Lower leg skin (tissue), 4 donors: ENCODE measurements at regions not wholly inside any gene's neighbourhood (a gene's known extent, or its start where the extent isn't known, plus 50 kb on each side); places are given as distances from the start of the nearest gene placed in this dataset.

Experiments used
- DNase-seq, 2 donors: peaks; one replicate each; pipeline ENCODE4 v3.0.0-alpha.2; 2019; ENCODE audit warnings: low spot score in 2 of 2
- H3K4me3 ChIP-seq: fragments of 200-600 bp; sonication (generic); 2 replicates; pipeline ENCODE4 v1.5.1; 2017; ENCODE audit warnings: mild to moderate bottlenecking, low read depth; ENCODE audit not compliant: poor library complexity, severe bottlenecking
- CTCF ChIP-seq, 3 donors: fragments of 450-650 bp; IDR thresholded peaks; one replicate each; pipeline ENCODE4 v1.5.1; 2016; ENCODE audit warnings: antibody characterized with exemption in 3 of 3, mild to moderate bottlenecking in 3 of 3, moderate library complexity in 2 of 3
- POLR2A ChIP-seq, 2 donors: fragments of 450-650 bp; IDR thresholded peaks; one replicate each; pipeline ENCODE4 v1.6.1; 2016 to 2017; ENCODE audit warnings: antibody characterized with exemption in 2 of 2, mild to moderate bottlenecking in 1 of 2, moderate library complexity in 1 of 2
- WGBS, 2 donors: methylation state at CpG; one replicate each; pipeline ENCODE4 v1.1.5; 2018; 5-methylcytosine and 5-hydroxymethylcytosine counted together
- intact Hi-C: fragments of 100-400 bp; cut with DNase I; formaldehyde crosslinking; loops from one replicate; pipeline ENCODE4 v1.15.0; 2023; ENCODE audit warnings: low total_unique reads

GRCh38 chr3:146967783-146968182 lies 362.6 kb upstream of the PLSCR5 start:
- DNase-seq: no peak
- TF ChIP-seq CTCF (IDR thresholded peaks at IDR 0.05) (no peak), POLR2A (IDR thresholded peaks at IDR 0.05) (no peak)
- H3K4me3 ChIP-seq: no peak overlapping the region
- intact Hi-C loops: no loop called here

- 81% methylated on average over 3 of the region's 3 CpGs for WGBS, 2 donors
- TF ChIP-seq CTCF (IDR thresholded peaks at IDR 0.05): no peak
- TF ChIP-seq POLR2A (IDR thresholded peaks at IDR 0.05): no peak
- no peak for DNase-seq
- intact Hi-C loops: no loop called here
- no peak overlapping the region for H3K4me3 ChIP-seq
Measured at GRCh38 chr3:146966124-146966523, 361.0 kb upstream of the PLSCR5 start.

- H3K4me3 ChIP-seq: no peak overlapping the region
- TF ChIP-seq CTCF (IDR thresholded peaks at IDR 0.05): no peak
- TF ChIP-seq POLR2A (IDR thresholded peaks at IDR 0.05): no peak
- intact Hi-C loops: no loop called here
- no peak for DNase-seq
- 52 to 53% methylated on average over 3 of the region's 3 CpGs for WGBS, 2 donors
Measured at GRCh38 chr3:146953511-146953981, 348.4 kb upstream of the PLSCR5 start.

GRCh38 chr3:146948985-146949384 lies 343.8 kb upstream of the PLSCR5 start:
- no peak overlapping the region for H3K4me3 ChIP-seq
- intact Hi-C loops: no loop called here
- 87 to 91% methylated on average over 8 of the region's 8 CpGs for WGBS, 2 donors
- no peak for TF ChIP-seq CTCF (IDR thresholded peaks at IDR 0.05)
- TF ChIP-seq POLR2A (IDR thresholded peaks at IDR 0.05): no peak
- no peak for DNase-seq

GRCh38 chr3:146948186-146948585 lies 343.0 kb upstream of the PLSCR5 start:
- DNase-seq: no peak
- intact Hi-C loops: no loop called here
- no peak for TF ChIP-seq POLR2A (IDR thresholded peaks at IDR 0.05)
- TF ChIP-seq CTCF (IDR thresholded peaks at IDR 0.05): no peak
- H3K4me3 ChIP-seq: no peak overlapping the region
- 57 to 71% methylated on average over 1 of the region's 1 CpG for WGBS, 2 donors

- WGBS, 2 donors: 66 to 73% methylated on average over 1 of the region's 1 CpG
- intact Hi-C loops: no loop called here
- TF ChIP-seq POLR2A (IDR thresholded peaks at IDR 0.05): no peak
- DNase-seq: no peak
- H3K4me3 ChIP-seq: no peak overlapping the region
Measured at GRCh38 chr3:146929696-146930095, 324.6 kb upstream of the PLSCR5 start.
